Keratinocyte (primary cell): ENCODE measurements at regions not wholly inside any gene's neighbourhood (a gene's known extent, or its start where the extent isn't known, plus 50 kb on each side); places are given as distances from the start of the nearest gene placed in this dataset.

ENCODE experiments used
- EZH2 ChIP-seq: IDR thresholded peaks from one replicate; pipeline ENCODE4 v1.6.1; 2012; ENCODE audit warnings: inconsistent platforms, mild to moderate bottlenecking, low read length, moderate library complexity
- TF ChIP-seq, protein P1 (sequence below), 3 experiments: IDR thresholded peaks in 1 of 3; conservative IDR thresholded peaks in 1 of 3; optimal IDR thresholded peaks in 1 of 3; 2 replicates in 2 of 3; 3 replicates in 1 of 3; pipeline versions ENCODE3 to v1.5.1; 2011; ENCODE audit warnings: low read length in 3 of 3, mild to moderate bottlenecking in 3 of 3, moderate library complexity in 2 of 3, control low read depth in 1 of 3, inconsistent platforms in 1 of 3; ENCODE audit not compliant: insufficient read depth in 2 of 3; ENCODE audit errors: extremely low read depth in 1 of 3

- TF ChIP-seq, protein P1, sequence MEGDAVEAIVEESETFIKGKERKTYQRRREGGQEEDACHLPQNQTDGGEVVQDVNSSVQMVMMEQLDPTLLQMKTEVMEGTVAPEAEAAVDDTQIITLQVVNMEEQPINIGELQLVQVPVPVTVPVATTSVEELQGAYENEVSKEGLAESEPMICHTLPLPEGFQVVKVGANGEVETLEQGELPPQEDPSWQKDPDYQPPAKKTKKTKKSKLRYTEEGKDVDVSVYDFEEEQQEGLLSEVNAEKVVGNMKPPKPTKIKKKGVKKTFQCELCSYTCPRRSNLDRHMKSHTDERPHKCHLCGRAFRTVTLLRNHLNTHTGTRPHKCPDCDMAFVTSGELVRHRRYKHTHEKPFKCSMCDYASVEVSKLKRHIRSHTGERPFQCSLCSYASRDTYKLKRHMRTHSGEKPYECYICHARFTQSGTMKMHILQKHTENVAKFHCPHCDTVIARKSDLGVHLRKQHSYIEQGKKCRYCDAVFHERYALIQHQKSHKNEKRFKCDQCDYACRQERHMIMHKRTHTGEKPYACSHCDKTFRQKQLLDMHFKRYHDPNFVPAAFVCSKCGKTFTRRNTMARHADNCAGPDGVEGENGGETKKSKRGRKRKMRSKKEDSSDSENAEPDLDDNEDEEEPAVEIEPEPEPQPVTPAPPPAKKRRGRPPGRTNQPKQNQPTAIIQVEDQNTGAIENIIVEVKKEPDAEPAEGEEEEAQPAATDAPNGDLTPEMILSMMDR (optimal IDR thresholded peaks at IDR 0.05 in 1 of 3, IDR thresholded peaks at IDR 0.05 in 1 of 3, conservative IDR thresholded peaks at IDR 0.05 in 1 of 3; ENCODE audit: extremely low read depth in 1 of 3, insufficient read depth in 2 of 3, low read length in 3 of 3): no peak
- TF ChIP-seq EZH2: no peak
These were observed 90.7 kb upstream of the DCLK2 start for GRCh38 chr4:149987330-149988086.
